ENCODE measurements at regions not wholly inside any gene's neighbourhood (a gene's known extent, or its start where the extent isn't known, plus 50 kb on each side); places are given as distances from the start of the nearest gene placed in this dataset.
A peak's percentile ranks its signal among the peaks of the same experiment; 100 is the strongest.
"Not testable (repeated sequence)": the region's sequence is repeated elsewhere in the genome, so short reads cannot be mapped to it uniquely, and the experiment has no call there.

- Histone ChIP-seq H3K9me3 (peaks cover 6% of the 10 kb centered on the region; the same call in 1 of the 3 replicates), H3K4me3 (no peak overlapping the region), H3K4me2 (no peak overlapping the region), H3K4me1 (no peaks in the 10 kb centered on the region), H3K27ac (no peak overlapping the region)
- no peak for TF ChIP-seq CBX2 (IDR thresholded peaks at IDR 0.05; ENCODE audit: borderline replicate concordance, low read depth)
- no peak for TF ChIP-seq PBX3 (IDR thresholded peaks at IDR 0.05)
- TF ChIP-seq MAZ (IDR thresholded peaks at IDR 0.05; ENCODE audit: borderline replicate concordance, low read depth, low read length): no peak
- no peak for TF ChIP-seq HMGXB4 (CRISPR knock-in tag; IDR thresholded peaks at IDR 0.05; ENCODE audit: borderline replicate concordance)
- no peak for TF ChIP-seq RAD21 (conservative IDR thresholded peaks at IDR 0.05 in 1 of 2, IDR thresholded peaks at IDR 0.05 in 1 of 2)
- TF ChIP-seq ZFP36 (IDR thresholded peaks at IDR 0.05; ENCODE audit: borderline replicate concordance, partially characterized antibody): no peak
- no peak for TF ChIP-seq EHF (CRISPR knock-in tag; IDR thresholded peaks at IDR 0.05)
- no peak for DNase-seq (ENCODE audit: low read depth in 1 of 2, low spot score in 1 of 2)
- CTCF ChIA-PET: interaction anchor here (1.0 kb wide), 1 partner anchor 58 kb away, joined by 3 read pairs; no protein-coding TSS in a partner anchor
- no peak for FAIRE-seq
- POLR2A ChIA-PET: no interaction called here
- under 1% methylated on average over 2 of the region's 2 CpGs for WGBS (ENCODE audit: missing lambda C conversion rate)
- no peak for ATAC-seq
These were observed 888.8 kb upstream of the SOX11 start for GRCh38 chr2:4803396-4803795.

GRCh38 chr2:4814137-4814536, 878.0 kb upstream of the SOX11 start:
- CTCF ChIA-PET, POLR2A ChIA-PET, ATAC-seq: not testable (repeated sequence)

GRCh38 chr2:4827836-4828235, 864.3 kb upstream of the SOX11 start:
- DNase-seq (ENCODE audit: low read depth in 1 of 2, low spot score in 1 of 2) (no peak), FAIRE-seq (no peak), ATAC-seq (no peak)
- TF ChIP-seq ZSCAN20 (CRISPR knock-in tag; IDR thresholded peaks at IDR 0.05) (no peak), MAZ (IDR thresholded peaks at IDR 0.05; ENCODE audit: borderline replicate concordance, low read depth, low read length) (no peak), EHF (CRISPR knock-in tag; IDR thresholded peaks at IDR 0.05) (no peak), NPAS2 (CRISPR knock-in tag; IDR thresholded peaks at IDR 0.05; ENCODE audit: borderline replicate concordance) (no peak), ZC3H11A (IDR thresholded peaks at IDR 0.05) (no peak), SMC3 (IDR thresholded peaks at IDR 0.05) (no peak), NFE2L2 (conservative IDR thresholded peaks at IDR 0.05; ENCODE audit: low read length) (no peak), EP300 (IDR thresholded peaks at IDR 0.05) (no peak), ATOH8 (CRISPR knock-in tag; IDR thresholded peaks at IDR 0.05; ENCODE audit: low read depth) (no peak), E2F6 (IDR thresholded peaks at IDR 0.05; ENCODE audit: borderline replicate concordance, low read depth) (no peak), NR3C1 (IDR thresholded peaks at IDR 0.05) (no peak), FOSL2 (IDR thresholded peaks at IDR 0.05) (no peak), FOSL2 (CRISPR knock-in tag; IDR thresholded peaks at IDR 0.05) (no peak)
- 2% methylated on average over 3 of the region's 3 CpGs for WGBS (ENCODE audit: missing lambda C conversion rate)
- H3K27ac ChIP-seq: no peak overlapping the region
- no peaks in the 10 kb centered on the region for H3K4me1 ChIP-seq
- CTCF ChIA-PET: no interaction called here
- no peak overlapping the region for H3K4me3 ChIP-seq
- POLR2A ChIA-PET: no interaction called here
- H3K4me2 ChIP-seq: no peak overlapping the region
- H3K9me3 ChIP-seq: peaks cover 5% of the 10 kb centered on the region; the same call in 1 of the 3 replicates

More at GRCh38 chr2:4814137-4814536, 878.0 kb upstream of the SOX11 start:
- not testable (repeated sequence) for H3K9me3 ChIP-seq; H3K4me3 ChIP-seq; H3K4me1 ChIP-seq; FAIRE-seq; DNase-seq (ENCODE audit: low read depth in 1 of 2, low spot score in 1 of 2); H3K4me2 ChIP-seq; H3K27ac ChIP-seq
- peak; percentile 76 for TF ChIP-seq ZFP36 (IDR thresholded peaks at IDR 0.05; ENCODE audit: borderline replicate concordance, partially characterized antibody)
